K562 (cell line): ENCODE measurements at regions not wholly inside any gene's neighbourhood (a gene's known extent, or its start where the extent isn't known, plus 50 kb on each side); places are given as distances from the start of the nearest gene placed in this dataset.

Source experiments
- ATAC-seq: fragments of 200-7000 bp; cut with Tn5 transposase; 3 replicates; pipeline ENCODE4 v1.9.1; 2020; ENCODE audit warnings: moderate library complexity
- BruUV-seq: library from RNA; stranded (reverse); fragments of 400-500 nt; replicated peaks from 2 replicates; lab custom pipeline; 2021; lab: Mats Ljungman, UMichigan
- CTCF ChIA-PET: fragments of 300-600 bp; formaldehyde crosslinking; extraction: SDS; loops from one replicate; lab custom pipeline; 2021; ENCODE audit warnings: low intra/inter-chr PET ratio; lab: Yijun Ruan, JAX
- POLR2A ChIA-PET: fragments of 300-600, 350-650 bp; sonication (Branson Sonifier 250); formaldehyde crosslinking; extraction: SDS; loops from one replicate; lab custom pipeline; 2021; ENCODE audit warnings: antibody characterized with exemption, inconsistent platforms; lab: Yijun Ruan, JAX
- DNase-seq, 4 experiments: peaks; one replicate each; pipeline versions ENCODE4 v3.0.0 to v3.0.0-alpha.2; 2011 to 2018; ENCODE audit warnings: low spot score in 3 of 4, mixed read lengths in 3 of 4; ENCODE audit errors: extremely low read depth in 1 of 4
- FAIRE-seq: peaks from 2 replicates; lab custom pipeline; 2011; peaks lifted over from hg19 to GRCh38; lab: Jason Lieb, UNC
- H2AFZ ChIP-seq: 2 replicates; pipeline ENCODE4 v1.6.0; 2011; ENCODE audit warnings: low read depth, low read length, control low read depth, inconsistent platforms
- H3K27ac ChIP-seq: fragments of 200-600 bp; 3 replicates; pipeline ENCODE4 v1.8.0; 2011; ENCODE audit warnings: low read depth, mild to moderate bottlenecking, control low read depth, inconsistent platforms, low read length, moderate library complexity, mixed read lengths; ENCODE audit errors: extremely low read depth
- H3K27me3 ChIP-seq, 2 experiments: fragments of 300-600 bp in 1 of 2; 2 replicates in 1 of 2; 3 replicates in 1 of 2; pipeline versions ENCODE4 v1.6.0 to v1.8.0; 2011; ENCODE audit warnings: inconsistent platforms in 2 of 2, low read length in 2 of 2, mild to moderate bottlenecking in 1 of 2, mixed read lengths in 1 of 2, moderate library complexity in 1 of 2; ENCODE audit not compliant: control insufficient read depth in 2 of 2, insufficient read depth in 2 of 2
- H3K36me3 ChIP-seq: fragments of 300-600 bp; 3 replicates; pipeline ENCODE4 v1.8.0; 2011; ENCODE audit warnings: mild to moderate bottlenecking, low read length, inconsistent platforms; ENCODE audit not compliant: control insufficient read depth, insufficient read depth
- H3K4me1 ChIP-seq, 2 experiments: fragments of 200-600 bp in 1 of 2; replicated peaks in 1 of 2; 2 replicates in 1 of 2; 3 replicates in 1 of 2; pipeline versions ENCODE4 v1.5.1 to v1.8.0; 2011; ENCODE audit warnings: inconsistent platforms in 2 of 2, low read length in 2 of 2, mild to moderate bottlenecking in 1 of 2, mixed read lengths in 1 of 2, moderate library complexity in 1 of 2; ENCODE audit not compliant: control insufficient read depth in 2 of 2, insufficient read depth in 2 of 2
- H3K4me2 ChIP-seq: 2 replicates; pipeline ENCODE4 v1.6.1; 2011; ENCODE audit warnings: low read length, control low read depth, inconsistent platforms, mixed read lengths; ENCODE audit not compliant: insufficient read depth
- H3K4me3 ChIP-seq: fragments of 200-600 bp; sonication (generic), shearing (Covaris generic); 2 replicates; pipeline ENCODE4 v1.5.1; 2016; ENCODE audit warnings: control low read depth, inconsistent platforms
- H3K79me2 ChIP-seq: fragments of 200-600 bp; 3 replicates; pipeline ENCODE4 v1.8.0; 2011; ENCODE audit warnings: low read length, inconsistent platforms; ENCODE audit not compliant: control insufficient read depth, insufficient read depth
- H3K9ac ChIP-seq, 2 experiments: 2 replicates each; pipeline versions ENCODE4 v1.6.0 to v1.6.1; 2011; ENCODE audit warnings: low read depth in 2 of 2, low read length in 2 of 2, control low read depth in 1 of 2, inconsistent platforms in 1 of 2, mild to moderate bottlenecking in 1 of 2, mixed read lengths in 1 of 2; ENCODE audit not compliant: insufficient read depth in 1 of 2
- H3K9me1 ChIP-seq: one replicate; pipeline ENCODE4 v1.6.0; 2011; ENCODE audit warnings: inconsistent platforms, mild to moderate bottlenecking, low read length, moderate library complexity; ENCODE audit not compliant: control insufficient read depth, insufficient read depth
- H3K9me3 ChIP-seq: replicated peaks from 2 replicates; pipeline ENCODE4 v1.5.1; 2011; ENCODE audit warnings: low read depth, low read length, inconsistent platforms; ENCODE audit not compliant: control insufficient read depth, insufficient read depth
- H4K20me1 ChIP-seq: replicated peaks from 2 replicates; pipeline ENCODE4 v1.6.1; 2011; ENCODE audit warnings: low read length, inconsistent platforms, mixed read lengths; ENCODE audit not compliant: control insufficient read depth, insufficient read depth
- AFF4 ChIP-seq: sonication (generic); formaldehyde crosslinking; IDR thresholded peaks from 2 replicates; pipeline ENCODE4 v1.8.0; 2023; ENCODE audit warnings: mild to moderate bottlenecking, missing genetic modification reagents
- ASH1L ChIP-seq: fragments of 450-650 bp; IDR thresholded peaks from 2 replicates; pipeline ENCODE4 v1.6.1; 2018; ENCODE audit warnings: borderline replicate concordance, mild to moderate bottlenecking, low read depth; ENCODE audit not compliant: partially characterized antibody
- NCOA2 ChIP-seq, 2 experiments: fragments of 450-650 bp; IDR thresholded peaks; 2 replicates each; pipeline ENCODE4 v1.6.1; 2018; ENCODE audit warnings: mild to moderate bottlenecking in 2 of 2, moderate library complexity in 1 of 2; ENCODE audit not compliant: partially characterized antibody in 2 of 2
- PKNOX1 ChIP-seq: fragments of 450-650 bp; IDR thresholded peaks from 2 replicates; pipeline ENCODE4 v1.6.1; 2016
- PPARD ChIP-seq: fragments of 250-450 bp; sonication (Bioruptor Pico); IDR thresholded peaks from 2 replicates; pipeline ENCODE4 v1.8.0; 2022; ENCODE audit warnings: inconsistent platforms, mild to moderate bottlenecking, moderate library complexity
- ZNF583 ChIP-seq: fragments of 250-450 bp; sonication (Bioruptor Pico); IDR thresholded peaks from 2 replicates; pipeline ENCODE4 v1.4.0; 2020
- ZNF780A ChIP-seq: fragments of 250-450 bp; sonication (Bioruptor Pico); IDR thresholded peaks from 2 replicates; pipeline ENCODE4 v1.5.0; 2021; ENCODE audit warnings: mild to moderate bottlenecking
- WGBS: fragments of 100-300 bp; shearing (Covaris generic); methylation state at CpG from one replicate; pipeline ENCODE4 v1.1.6; 2016; ENCODE audit warnings: low coverage, mixed read lengths; ENCODE audit not compliant: insufficient coverage; ENCODE audit errors: missing lambda C conversion rate; 5-methylcytosine and 5-hydroxymethylcytosine counted together
- in situ Hi-C: fragments of 300-500 bp; cut with MboI; formaldehyde crosslinking; loops from 4 replicates; pipeline ENCODE4 v1.15.0; 2018; ENCODE audit warnings: inconsistent platforms, mixed read lengths
- intact Hi-C: fragments of 100-400 bp; cut with micrococcal nuclease; formaldehyde crosslinking; loops from 2 replicates; pipeline ENCODE4 v1.14.2; 2022

GRCh38 chr14:101498526-101498860, 62.8 kb upstream of the DIO3 start:
- H3K27me3 ChIP-seq = peaks cover 3 to 76% of the 10 kb centered on the region in 2 experiments; a peak in 4 of 5 replicates
- H3K36me3 ChIP-seq = no peaks in the 10 kb centered on the region
- no peak overlapping the region for H3K9ac ChIP-seq
- DNase-seq = no peak
- ATAC-seq = no peak
- no peaks in the 10 kb centered on the region for H3K9me3 ChIP-seq
- no peak overlapping the region for H3K27ac ChIP-seq
- H3K4me1 ChIP-seq = no peaks in the 10 kb centered on the region; a peak in 1 of 5 replicates
- BruUV-seq = no TSS peak
- POLR2A ChIA-PET = interaction anchor here (0.6 kb wide), 1 partner anchor 79 kb away, joined by 3 read pairs; no protein-coding TSS in a partner anchor
- no peaks in the 10 kb centered on the region for H4K20me1 ChIP-seq
- no peak overlapping the region for H3K4me2 ChIP-seq
- WGBS = 0% methylated on average over 1 of the region's 6 CpGs
- no peak overlapping the region for H3K4me3 ChIP-seq
- H2AFZ ChIP-seq = no peak overlapping the region
- H3K79me2 ChIP-seq = no peaks in the 10 kb centered on the region
- in situ Hi-C loops = no loop called here
- CTCF ChIA-PET = no interaction called here
- no peaks in the 10 kb centered on the region for H3K9me1 ChIP-seq
- TF ChIP-seq NCOA2 (IDR thresholded peaks at IDR 0.05; ENCODE audit: partially characterized antibody in 2 of 2) = no peak
- TF ChIP-seq ZNF583 = no peak
- TF ChIP-seq ZNF780A = no peak
- no peak for TF ChIP-seq PKNOX1
- TF ChIP-seq PPARD = no peak
- TF ChIP-seq AFF4 (CRISPR knock-in tag) = no peak
- TF ChIP-seq ASH1L = no peak
- no peak for FAIRE-seq
- intact Hi-C loops = no loop called here
